Common myeloid progenitor, CD34-positive (primary cell): ENCODE measurements at regions not wholly inside any gene's neighbourhood (a gene's known extent, or its start where the extent isn't known, plus 50 kb on each side); places are given as distances from the start of the nearest gene placed in this dataset.

ENCODE experiments used
- CTCF ChIA-PET: fragments of 350-600 bp; sonication (Branson Sonifier 250); formaldehyde crosslinking; loops from one replicate; lab custom pipeline; 2021; ENCODE audit warnings: antibody characterized with exemption; lab: Charles Lee
- POLR2A ChIA-PET: fragments of 350-600 bp; sonication (Branson Sonifier 250); formaldehyde crosslinking; loops from one replicate; lab custom pipeline; 2021; ENCODE audit warnings: antibody characterized with exemption; lab: Charles Lee
- DNase-seq, 3 donors: peaks; one replicate each; pipeline versions ENCODE4 v3.0.0 to v3.0.0-alpha.2; 2013
- H3K27ac ChIP-seq, 2 experiments: 1 replicate in 1 of 2; 2 replicates in 1 of 2; pipeline ENCODE4 v1.7.0; 2013; ENCODE audit warnings: inconsistent platforms in 2 of 2, low read length in 2 of 2, mild to moderate bottlenecking in 2 of 2, low read depth in 1 of 2, moderate library complexity in 1 of 2; ENCODE audit not compliant: severe bottlenecking in 2 of 2, insufficient read depth in 1 of 2, poor library complexity in 1 of 2
- H3K27me3 ChIP-seq, 5 experiments: replicated peaks in 2 of 5; 1 replicate in 3 of 5; 2 replicates in 2 of 5; pipeline versions ENCODE4 v1.6.1 to v1.7.0; 2013; ENCODE audit warnings: low read length in 4 of 5, mild to moderate bottlenecking in 2 of 5, moderate library complexity in 2 of 5, inconsistent platforms in 1 of 5; ENCODE audit not compliant: insufficient read depth in 5 of 5, control insufficient read depth in 4 of 5
- H3K36me3 ChIP-seq, 4 experiments: 1 replicate in 2 of 4; 2 replicates in 2 of 4; pipeline versions ENCODE4 v1.6.1 to v1.7.0; 2013; ENCODE audit warnings: low read length in 3 of 4, control low read depth in 1 of 4, mild to moderate bottlenecking in 1 of 4; ENCODE audit not compliant: control insufficient read depth in 4 of 4, insufficient read depth in 4 of 4
- H3K4me1 ChIP-seq, 4 experiments: 1 replicate in 3 of 4; 2 replicates in 1 of 4; pipeline versions ENCODE4 v1.6.1 to v1.7.1; 2013; ENCODE audit warnings: low read length in 3 of 4, mild to moderate bottlenecking in 3 of 4, control low read depth in 1 of 4, inconsistent platforms in 1 of 4, moderate library complexity in 1 of 4; ENCODE audit not compliant: control insufficient read depth in 4 of 4, insufficient read depth in 4 of 4; ENCODE audit errors: control extremely low read depth in 1 of 4
- H3K4me3 ChIP-seq, 7 experiments: 1 replicate in 4 of 7; 2 replicates in 3 of 7; pipeline versions ENCODE4 v1.5.1 to v1.7.0; 2013; ENCODE audit warnings: mild to moderate bottlenecking in 7 of 7, low read length in 6 of 7, moderate library complexity in 6 of 7, inconsistent platforms in 2 of 7, low read depth in 2 of 7, control low read depth in 1 of 7; ENCODE audit not compliant: insufficient read depth in 4 of 7, control insufficient read depth in 1 of 7; ENCODE audit errors: extremely low read depth in 1 of 7
- H3K9me3 ChIP-seq, 5 experiments: 1 replicate in 4 of 5; 2 replicates in 1 of 5; pipeline versions ENCODE4 v1.6.1 to v1.7.1; 2013; ENCODE audit warnings: low read length in 4 of 5, mild to moderate bottlenecking in 2 of 5, inconsistent platforms in 1 of 5, low read depth in 1 of 5, moderate library complexity in 1 of 5; ENCODE audit not compliant: control insufficient read depth in 4 of 5, insufficient read depth in 2 of 5; ENCODE audit errors: control extremely low read depth in 1 of 5
- WGBS: methylation state at CpG from one replicate; pipeline ENCODE4 v1.1.5; 2013; ENCODE audit not compliant: insufficient coverage; 5-methylcytosine and 5-hydroxymethylcytosine counted together

DNA sequence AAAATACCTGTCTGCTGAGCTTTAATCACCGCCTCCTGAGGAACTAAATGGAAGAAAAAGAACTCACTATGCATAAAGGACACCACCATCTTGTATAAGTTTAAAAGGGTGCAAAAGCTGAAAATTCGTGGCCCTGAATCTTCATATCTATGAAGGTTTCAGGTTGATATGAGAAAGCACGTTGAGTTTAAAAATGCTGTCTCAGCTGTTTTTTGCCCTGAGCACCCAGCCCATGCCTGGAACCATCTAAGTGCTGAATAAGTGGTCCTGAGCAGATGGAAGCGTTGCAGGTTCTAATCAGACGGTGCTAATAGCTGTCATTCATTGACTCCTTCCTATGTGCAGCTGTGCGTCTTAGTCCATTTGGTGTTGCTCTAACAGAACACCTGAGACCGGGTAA lies 467.4 kb downstream of the EIPR1 start:
- CTCF ChIA-PET = no interaction called here
- whole genome bisulfite sequencing = 94% methylated on average over 7 of the region's 7 CpGs
- H3K27me3 ChIP-seq = no peaks in the 10 kb centered on the region

DNA sequence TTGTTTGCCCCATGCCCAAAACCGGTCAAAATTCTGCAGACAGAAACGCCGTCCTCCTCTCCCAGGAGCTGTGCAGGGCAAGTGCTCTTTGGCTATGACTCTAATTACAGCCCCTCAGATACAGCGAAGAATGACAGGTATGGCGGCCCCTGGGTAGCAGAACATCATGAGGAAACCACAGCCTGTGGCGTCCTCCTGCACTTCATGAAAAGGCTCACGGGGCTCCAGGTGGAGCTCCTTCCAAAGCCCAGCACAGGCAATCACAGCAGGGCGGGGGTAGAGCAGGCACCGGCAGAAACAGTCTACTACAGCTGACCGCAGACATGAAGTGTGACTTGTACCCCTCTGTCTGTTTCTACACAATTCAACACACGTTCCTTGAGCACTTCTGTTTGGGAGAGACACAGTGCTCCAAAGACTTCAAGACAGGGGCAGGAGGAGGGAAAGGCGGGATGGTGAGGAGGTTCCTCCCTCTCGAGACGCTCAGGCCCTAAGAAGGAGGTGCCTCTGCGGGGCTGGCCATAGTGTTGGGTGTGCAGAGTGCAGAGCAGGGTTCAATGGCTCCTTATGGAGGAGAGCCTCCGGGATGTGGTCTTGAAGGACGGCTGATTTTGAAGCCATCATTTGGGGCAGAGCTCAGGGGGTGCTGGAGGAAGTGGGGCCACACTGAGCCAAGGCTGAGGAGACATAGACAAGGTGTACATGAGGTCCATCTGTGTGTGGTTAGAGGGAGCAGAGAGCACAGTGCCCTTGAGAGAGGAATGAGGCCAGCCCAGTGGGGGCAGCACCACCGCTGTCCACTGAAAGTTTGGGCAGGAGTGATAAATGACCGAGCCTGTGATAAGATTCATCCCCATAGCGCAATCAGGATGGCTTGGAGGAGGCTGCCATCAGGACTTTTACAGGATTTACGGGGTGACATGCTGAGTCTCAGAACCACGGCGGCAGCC lies 468.3 kb downstream of the EIPR1 start:
- ChIA-PET POLR2A (no interaction called here), CTCF (no interaction called here)
- DNase-seq = no peak
- 93% methylated on average over 21 of the region's 23 CpGs for WGBS
- H3K27ac ChIP-seq = no peak overlapping the region
- H3K27me3 ChIP-seq = no peaks in the 10 kb centered on the region
- no peaks in the 10 kb centered on the region for H3K36me3 ChIP-seq
- no peaks in the 10 kb centered on the region for H3K9me3 ChIP-seq
- no peaks in the 10 kb centered on the region for H3K4me1 ChIP-seq
- H3K4me3 ChIP-seq = no peak overlapping the region

More for the DNA sequence above, 467.4 kb downstream of the EIPR1 start:
- Histone ChIP-seq H3K9me3 (no peaks in the 10 kb centered on the region), H3K4me1 (no peaks in the 10 kb centered on the region), H3K36me3 (no peaks in the 10 kb centered on the region), H3K27ac (no peak overlapping the region), H3K4me3 (no peak overlapping the region)
- POLR2A ChIA-PET = no interaction called here
- no peak for DNase-seq

DNA sequence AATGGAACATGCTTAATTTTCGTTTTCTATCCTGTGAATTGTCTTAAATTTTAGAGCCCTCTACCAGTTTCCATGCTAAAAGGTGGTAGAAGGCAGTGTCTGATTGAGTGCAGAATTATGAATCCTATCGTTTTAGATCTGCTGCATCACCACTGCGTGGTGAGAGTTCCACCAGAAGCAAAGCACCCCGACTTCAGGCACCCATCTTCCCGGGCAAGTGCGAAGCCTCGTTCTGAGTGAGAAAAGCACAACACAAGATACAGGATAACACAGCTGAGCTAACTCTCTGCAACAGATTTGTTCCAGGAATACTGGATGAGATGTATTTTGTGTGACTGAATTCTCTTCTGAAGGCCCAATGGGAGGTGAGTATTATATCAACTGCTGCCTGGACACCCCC lies 471.5 kb downstream of the EIPR1 start:
- Histone ChIP-seq H3K4me1 (peaks cover 0 to 10% (median 5%) of the 10 kb centered on the region in 4 experiments), H3K36me3 (no peaks in the 10 kb centered on the region), H3K27me3 (no peaks in the 10 kb centered on the region), H3K27ac (no peak overlapping the region), H3K4me3 (no peak overlapping the region), H3K9me3 (no peaks in the 10 kb centered on the region)
- POLR2A ChIA-PET = no interaction called here
- CTCF ChIA-PET = no interaction called here
- WGBS = 100% methylated on average over 6 of the region's 7 CpGs
- no peak for DNase-seq

DNA sequence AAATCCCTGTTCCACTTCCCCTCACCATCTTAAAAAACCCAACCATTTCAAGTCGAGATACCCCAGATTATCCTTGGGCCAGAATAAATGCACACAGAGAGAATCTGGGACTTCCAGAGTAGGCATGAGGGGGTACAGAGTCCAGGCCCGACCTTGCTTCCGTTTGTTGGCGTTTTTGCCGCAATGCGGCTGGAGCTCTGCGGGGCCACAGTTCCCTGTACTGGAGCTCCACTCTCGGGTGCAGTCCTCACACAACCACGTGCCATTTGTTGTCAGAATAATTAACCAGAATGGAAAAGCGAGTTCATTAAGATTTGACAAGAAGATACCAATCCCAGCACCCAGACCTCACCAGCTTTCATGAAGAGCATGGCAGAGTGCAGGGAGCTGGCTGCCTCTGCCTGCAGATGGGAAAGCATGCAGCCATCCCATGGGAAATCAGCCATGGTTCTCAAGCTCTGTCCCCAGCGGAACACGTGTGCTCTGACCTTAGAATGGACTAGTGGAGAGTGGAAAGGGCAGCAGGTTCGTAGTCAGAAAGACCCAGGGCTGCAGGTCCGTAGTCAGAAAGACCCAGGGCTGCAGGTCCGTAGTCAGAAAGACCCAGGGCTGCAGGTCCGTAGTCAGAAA lies 472.8 kb downstream of the EIPR1 start:
- Histone ChIP-seq H3K27me3 (no peaks in the 10 kb centered on the region), H3K36me3 (no peaks in the 10 kb centered on the region), H3K27ac (no peak overlapping the region), H3K4me3 (no peak overlapping the region), H3K4me1 (peaks cover 0 to 10% (median 5%) of the 10 kb centered on the region in 4 experiments), H3K9me3 (no peaks in the 10 kb centered on the region)
- 91% methylated on average over 10 of the region's 16 CpGs for WGBS
- ChIA-PET POLR2A (no interaction called here), CTCF (no interaction called here)
- no peak for DNase-seq

DNA sequence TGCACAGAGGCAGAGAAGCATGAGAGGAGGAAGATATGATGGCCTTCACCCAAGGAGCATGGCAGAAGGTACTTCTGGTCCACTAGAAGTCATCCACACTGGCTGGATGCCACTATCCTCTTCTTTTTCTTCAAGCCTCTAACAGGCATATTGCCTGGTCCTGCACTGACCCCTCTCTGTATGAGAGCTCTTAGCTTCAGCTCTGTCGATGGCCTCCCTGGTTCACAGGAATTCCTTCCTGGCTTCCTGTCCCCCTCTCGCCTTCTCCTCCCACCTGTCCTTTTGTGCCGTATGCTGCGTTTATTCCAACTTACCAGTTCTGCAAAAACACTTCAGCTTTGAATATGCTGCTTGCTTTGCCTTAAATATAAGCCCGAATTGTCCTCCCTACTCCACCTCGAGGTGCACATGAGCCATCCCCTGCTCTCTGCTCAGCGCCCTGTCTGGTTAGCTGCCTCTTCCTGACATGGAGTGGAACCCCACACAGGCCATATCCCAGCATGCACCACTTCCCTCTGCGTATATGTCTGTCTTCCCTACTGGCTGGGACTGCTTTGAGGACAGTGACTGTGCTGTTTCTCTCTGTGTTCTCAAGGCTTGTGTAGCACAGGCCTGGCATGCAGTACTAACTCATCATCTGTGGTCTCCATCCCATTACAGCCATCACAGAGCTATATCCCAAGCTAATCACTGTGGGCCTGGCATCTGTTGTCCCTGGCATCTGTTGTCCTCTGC lies 474.9 kb downstream of the EIPR1 start:
- Histone ChIP-seq H3K4me1 (peaks cover 0 to 10% (median 5%) of the 10 kb centered on the region in 4 experiments), H3K4me3 (no peak overlapping the region), H3K27ac (no peak overlapping the region), H3K27me3 (no peaks in the 10 kb centered on the region), H3K9me3 (no peaks in the 10 kb centered on the region), H3K36me3 (no peaks in the 10 kb centered on the region)
- no peak for DNase-seq
- ChIA-PET POLR2A (no interaction called here), CTCF (no interaction called here)
- WGBS = 78% methylated on average over 8 of the region's 8 CpGs

DNA sequence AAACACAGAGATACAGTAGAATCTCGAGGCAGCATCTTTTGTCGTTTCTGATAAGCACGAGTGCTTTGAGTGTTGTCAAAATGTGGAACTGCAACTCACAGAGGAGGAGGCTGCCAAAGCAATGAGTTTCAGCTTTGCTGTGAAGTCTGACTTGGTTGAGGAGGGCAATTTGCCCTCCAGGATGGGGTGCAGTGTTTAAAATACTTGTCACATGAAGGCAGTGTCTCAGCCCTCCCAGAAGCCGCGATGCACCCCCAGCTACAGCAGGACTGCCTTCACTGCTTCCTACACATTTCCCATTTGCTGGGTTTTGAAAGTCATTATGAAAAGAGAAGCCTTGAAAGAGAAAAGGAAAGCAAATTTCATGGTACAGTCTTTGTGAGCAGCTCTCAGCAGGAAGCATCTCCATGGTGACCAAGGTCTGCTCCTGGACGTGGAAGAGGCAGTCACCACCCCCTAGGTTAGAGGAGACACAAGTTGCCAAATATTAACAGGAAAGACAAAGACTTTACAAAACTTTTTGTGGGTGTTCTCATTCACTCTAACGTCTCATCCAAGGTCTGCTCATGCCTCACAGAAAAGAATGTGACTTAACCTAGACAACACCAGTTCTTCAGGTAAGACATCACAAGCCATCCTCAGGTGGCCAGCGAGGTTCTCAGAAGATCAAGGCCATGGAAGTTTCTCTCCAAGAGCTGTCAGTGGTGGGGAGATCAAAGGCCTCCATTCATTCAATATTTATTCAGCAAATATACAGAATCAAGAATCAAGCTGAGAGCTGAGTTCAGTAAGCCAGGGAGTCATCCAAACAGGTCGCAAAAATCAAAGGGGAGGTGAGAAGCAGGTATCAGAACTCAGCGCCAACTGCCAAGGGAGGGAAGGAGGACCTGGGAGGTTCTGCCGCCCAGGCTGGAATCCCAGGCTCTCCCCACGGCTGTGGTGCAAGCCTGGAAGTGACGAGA lies 476.0 kb downstream of the EIPR1 start:
- H3K4me3 ChIP-seq = peak overlapping the region in 4 of 7 experiments; percentile 4 to 66 (median 45)
- peaks cover 0 to 10% (median 5%) of the 10 kb centered on the region in 4 experiments for H3K4me1 ChIP-seq
- ChIA-PET CTCF (no interaction called here), POLR2A (interaction anchor here (0.6 kb wide), 1 partner anchor 190 kb away, joined by 3 read pairs; no protein-coding TSS in a partner anchor)
- H3K27me3 ChIP-seq = no peaks in the 10 kb centered on the region
- no peaks in the 10 kb centered on the region for H3K36me3 ChIP-seq
- no peaks in the 10 kb centered on the region for H3K9me3 ChIP-seq
- peak; percentile 8 to 64 (median 61) for DNase-seq
- peak overlapping the region in 1 of 2 experiments; percentile 52 for H3K27ac ChIP-seq
- WGBS = 55% methylated on average over 9 of the region's 13 CpGs
